Stimulated activated effector memory CD8-positive, alpha-beta T cell treated with anti-CD3 and anti-CD28 coated beads, Interleukin-12 subunit alpha, Interleukin-12 subunit beta, amount 100 ng/mL, for 72 hours (primary cell): ENCODE measurements at regions not wholly inside any gene's neighbourhood (a gene's known extent, or its start where the extent isn't known, plus 50 kb on each side); places are given as distances from the start of the nearest gene placed in this dataset.
A peak's percentile ranks its signal among the peaks of the same experiment; 100 is the strongest.
"Not testable (repeated sequence)": the region's sequence is repeated elsewhere in the genome, so short reads cannot be mapped to it uniquely, and the experiment has no call there.

Source experiments
- ATAC-seq: fragments of 150-1000 bp; cut with Tn5 transposase; 2 replicates; pipeline ENCODE4 v1.10.0; 2021
- DNase-seq, 2 donors: peaks; one replicate each; pipeline ENCODE4 v3.0.0; 2021 to 2022; ENCODE audit warnings: low spot score in 2 of 2
- H3K27ac Mint-ChIP-seq: one replicate; pipeline ENCODE4 v1.8.0; 2022; ENCODE audit warnings: mild to moderate bottlenecking, mixed read lengths
- H3K36me3 Mint-ChIP-seq: one replicate; pipeline ENCODE4 v1.8.0; 2022; ENCODE audit warnings: mild to moderate bottlenecking, mixed read lengths
- H3K4me1 Mint-ChIP-seq: one replicate; pipeline ENCODE4 v1.8.0; 2022; ENCODE audit warnings: mixed read lengths
- H3K4me3 Mint-ChIP-seq: one replicate; pipeline ENCODE4 v1.8.0; 2022; ENCODE audit warnings: mild to moderate bottlenecking, mixed read lengths
- H3K9me3 Mint-ChIP-seq: one replicate; pipeline ENCODE4 v1.8.0; 2022; ENCODE audit warnings: mixed read lengths

DNA sequence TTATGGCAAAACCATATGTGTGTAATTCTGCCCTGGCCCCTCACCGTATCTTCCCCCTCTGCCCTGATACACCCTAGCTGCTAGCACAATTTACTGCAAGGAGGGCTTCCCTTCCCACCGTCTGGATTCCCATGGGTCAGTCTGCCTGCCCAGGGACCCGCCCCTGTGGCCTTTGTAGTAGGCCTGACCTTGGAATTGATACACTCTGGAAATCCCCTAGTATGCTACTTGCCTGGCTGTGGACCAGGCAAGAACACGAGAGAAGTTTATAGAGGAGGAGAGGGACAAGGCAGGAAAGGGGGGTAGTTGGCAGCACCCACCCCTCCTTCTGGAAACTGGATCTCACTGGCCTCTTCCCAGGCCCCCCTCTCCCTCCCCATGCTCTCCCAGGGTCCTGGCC is 115.8 kb upstream of the CCL21 start:
- H3K9me3 Mint-ChIP-seq = peaks cover 3% of the 10 kb centered on the region
- DNase-seq (no peak), ATAC-seq (no peak)
- H3K27ac Mint-ChIP-seq = no peak overlapping the region
- no peak overlapping the region for H3K4me3 Mint-ChIP-seq
- no peaks in the 10 kb centered on the region for H3K36me3 Mint-ChIP-seq
- no peaks in the 10 kb centered on the region for H3K4me1 Mint-ChIP-seq

GRCh38 chr9:34823778-34824177 is 113.8 kb upstream of the CCL21 start:
- no peak for DNase-seq
- no peak for ATAC-seq
- Mint-ChIP-seq H3K36me3 (no peaks in the 10 kb centered on the region), H3K4me1 (no peaks in the 10 kb centered on the region), H3K4me3 (no peak overlapping the region), H3K27ac (no peak overlapping the region), H3K9me3 (peaks cover 10% of the 10 kb centered on the region)

DNA sequence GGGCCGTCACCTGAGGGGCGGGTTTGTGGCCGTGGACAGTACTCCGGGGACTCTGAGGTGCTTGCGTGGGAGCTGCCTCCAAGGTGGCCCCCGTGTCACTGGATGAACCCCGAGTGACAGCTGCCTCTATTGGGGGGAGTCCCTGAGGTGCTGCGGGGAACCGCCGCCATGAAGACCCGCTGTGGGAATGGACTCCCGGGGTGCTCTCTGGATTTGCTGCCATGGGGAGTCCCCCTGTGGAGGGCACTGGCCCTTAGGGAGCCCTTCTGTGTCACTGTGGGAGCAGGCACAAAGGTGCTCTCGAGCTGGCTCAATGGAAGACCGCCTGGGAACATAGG is 100.2 kb upstream of the CCL21 start:
- ATAC-seq (no peak), DNase-seq (no peak)
- Mint-ChIP-seq H3K4me3 (no peak overlapping the region), H3K27ac (no peak overlapping the region), H3K4me1 (no peaks in the 10 kb centered on the region), H3K9me3 (no peaks in the 10 kb centered on the region), H3K36me3 (no peaks in the 10 kb centered on the region)

GRCh38 chr9:34809504-34810186 is 99.7 kb upstream of the CCL21 start:
- H3K27ac Mint-ChIP-seq = no peak overlapping the region
- H3K4me3 Mint-ChIP-seq = no peak overlapping the region
- peaks cover 4% of the 10 kb centered on the region for H3K9me3 Mint-ChIP-seq
- H3K36me3 Mint-ChIP-seq = no peaks in the 10 kb centered on the region
- DNase-seq (no peak), ATAC-seq (no peak)
- no peaks in the 10 kb centered on the region for H3K4me1 Mint-ChIP-seq

GRCh38 chr9:34802916-34803315 is 93.0 kb upstream of the CCL21 start:
- Mint-ChIP-seq H3K9me3 (peaks cover 6% of the 10 kb centered on the region), H3K4me1 (no peaks in the 10 kb centered on the region), H3K27ac (no peak overlapping the region), H3K36me3 (no peaks in the 10 kb centered on the region), H3K4me3 (no peak overlapping the region)
- ATAC-seq (no peak), DNase-seq (no peak)

DNA sequence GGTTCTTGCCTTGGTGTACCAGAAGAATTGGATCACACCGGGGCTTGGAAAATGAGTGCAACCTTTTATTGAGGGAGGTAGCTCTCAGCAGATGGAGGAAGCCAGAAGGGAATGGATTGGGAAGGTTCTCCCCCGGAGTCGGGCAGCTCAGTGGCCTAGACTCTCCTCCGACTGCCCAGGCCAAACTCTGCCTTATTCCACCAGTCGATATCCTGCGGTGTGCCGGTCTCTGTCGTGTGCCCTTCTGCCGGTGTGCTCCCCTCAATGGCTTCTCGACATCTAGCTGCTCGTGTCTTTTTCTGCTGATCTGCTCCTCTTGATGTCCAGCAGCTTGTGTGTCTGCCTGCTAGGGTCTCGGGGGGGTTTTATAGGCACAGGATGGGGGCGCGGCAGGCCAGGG is 87.4 kb upstream of the CCL21 start:
- Mint-ChIP-seq H3K27ac (no peak overlapping the region), H3K4me1 (no peaks in the 10 kb centered on the region), H3K4me3 (no peak overlapping the region)

DNA sequence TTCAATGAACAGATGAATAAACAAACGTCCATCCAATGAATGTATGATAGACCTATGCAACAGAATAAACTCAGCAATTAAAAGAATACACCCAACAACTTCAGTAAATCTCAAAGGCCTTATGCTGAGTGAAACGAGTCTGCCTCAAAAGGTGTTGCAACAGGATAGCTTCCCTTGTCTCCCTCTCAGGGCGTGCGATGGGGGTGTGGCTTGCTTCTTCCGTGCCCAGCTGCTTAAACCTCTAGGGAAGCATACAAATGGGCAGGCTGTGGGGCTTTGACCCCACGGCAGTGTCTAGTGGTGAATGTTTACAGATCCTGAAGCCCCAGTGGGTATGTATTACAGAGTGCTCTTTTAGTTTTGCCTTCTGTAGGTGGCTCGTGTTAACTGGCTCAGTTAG is 87.0 kb upstream of the CCL21 start:
- Mint-ChIP-seq H3K4me1 (no peaks in the 10 kb centered on the region), H3K27ac (no peak overlapping the region), H3K9me3 (no peaks in the 10 kb centered on the region), H3K4me3 (no peak overlapping the region), H3K36me3 (no peaks in the 10 kb centered on the region)
- ATAC-seq = no peak
- DNase-seq = no peak

More for the DNA sequence above, 87.4 kb upstream of the CCL21 start:
- ATAC-seq = no peak
- H3K9me3 Mint-ChIP-seq = no peaks in the 10 kb centered on the region
- no peak for DNase-seq
- H3K36me3 Mint-ChIP-seq = no peaks in the 10 kb centered on the region

DNA sequence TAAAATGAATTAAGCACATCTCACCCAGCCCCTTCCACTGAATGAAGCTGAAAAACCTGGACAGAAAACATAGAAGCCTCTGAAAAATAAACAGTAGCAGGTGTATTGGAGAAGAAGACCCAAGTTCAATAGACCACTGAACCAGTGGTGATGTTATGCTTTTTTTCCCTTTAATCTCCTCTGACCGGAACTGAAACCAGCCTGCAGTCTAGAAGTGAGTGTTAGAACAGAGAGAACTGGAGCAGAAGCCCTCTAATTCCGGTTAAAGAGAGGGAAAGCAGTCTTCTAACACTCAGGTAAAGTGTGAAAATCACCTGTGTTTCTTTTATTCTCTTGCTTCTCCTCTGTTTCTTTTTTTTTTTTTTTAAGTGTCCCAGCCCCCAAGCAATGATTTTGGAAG is 83.5 kb upstream of the CCL21 start:
- ATAC-seq = no peak
- no peaks in the 10 kb centered on the region for H3K9me3 Mint-ChIP-seq
- H3K4me3 Mint-ChIP-seq = no peak overlapping the region
- no peaks in the 10 kb centered on the region for H3K36me3 Mint-ChIP-seq
- H3K27ac Mint-ChIP-seq = no peak overlapping the region
- no peaks in the 10 kb centered on the region for H3K4me1 Mint-ChIP-seq
- no peak for DNase-seq

DNA sequence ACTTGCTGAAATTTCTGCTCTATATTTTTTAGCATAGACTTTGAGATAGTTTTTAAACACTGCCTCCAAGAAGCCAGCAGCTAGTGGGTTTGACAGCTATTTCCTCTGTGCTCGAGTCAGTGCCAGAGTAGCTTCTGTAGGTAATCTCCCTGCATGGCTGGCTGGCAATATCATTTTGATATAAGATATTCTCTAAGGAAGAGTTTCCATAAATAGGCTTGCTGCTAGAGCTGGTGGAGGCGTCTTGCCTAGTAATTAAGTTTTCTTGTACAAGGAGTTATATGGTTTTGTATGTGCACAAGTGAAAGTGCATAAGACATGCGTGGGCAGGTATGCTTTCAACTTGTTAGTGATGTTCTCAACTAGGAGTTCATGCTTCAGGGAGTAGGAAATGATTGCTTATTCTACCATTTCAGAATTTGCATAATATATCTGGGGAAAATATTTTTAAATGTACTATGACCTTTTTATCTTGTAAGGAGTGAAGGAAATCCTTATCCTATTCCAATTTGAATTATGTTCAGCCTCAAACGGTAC is 74.1 kb upstream of the CCL21 start:
- Mint-ChIP-seq H3K4me1 (no peaks in the 10 kb centered on the region), H3K9me3 (no peaks in the 10 kb centered on the region), H3K36me3 (no peaks in the 10 kb centered on the region), H3K4me3 (no peak overlapping the region), H3K27ac (no peak overlapping the region)
- DNase-seq (no peak), ATAC-seq (no peak)

GRCh38 chr9:34782372-34782771 is 72.4 kb upstream of the CCL21 start:
- H3K9me3 Mint-ChIP-seq = no peaks in the 10 kb centered on the region
- DNase-seq (no peak), ATAC-seq (no peak)
- H3K36me3 Mint-ChIP-seq = no peaks in the 10 kb centered on the region
- H3K4me1 Mint-ChIP-seq = no peaks in the 10 kb centered on the region
- H3K27ac Mint-ChIP-seq = no peak overlapping the region
- no peak overlapping the region for H3K4me3 Mint-ChIP-seq

- Mint-ChIP-seq H3K9me3 (peaks cover 5% of the 10 kb centered on the region), H3K27ac (no peak overlapping the region), H3K36me3 (no peaks in the 10 kb centered on the region), H3K4me1 (no peaks in the 10 kb centered on the region), H3K4me3 (no peak overlapping the region)
- DNase-seq (no peak), ATAC-seq (no peak)
Measured at GRCh38 chr9:34777666-34778065, 67.7 kb upstream of the CCL21 start.

GRCh38 chr9:34773955-34774354 is 64.0 kb upstream of the CCL21 start:
- ATAC-seq = no peak
- Mint-ChIP-seq H3K9me3 (peaks cover 5% of the 10 kb centered on the region), H3K27ac (no peak overlapping the region), H3K4me3 (no peak overlapping the region), H3K36me3 (no peaks in the 10 kb centered on the region), H3K4me1 (no peaks in the 10 kb centered on the region)
- no peak for DNase-seq

DNA sequence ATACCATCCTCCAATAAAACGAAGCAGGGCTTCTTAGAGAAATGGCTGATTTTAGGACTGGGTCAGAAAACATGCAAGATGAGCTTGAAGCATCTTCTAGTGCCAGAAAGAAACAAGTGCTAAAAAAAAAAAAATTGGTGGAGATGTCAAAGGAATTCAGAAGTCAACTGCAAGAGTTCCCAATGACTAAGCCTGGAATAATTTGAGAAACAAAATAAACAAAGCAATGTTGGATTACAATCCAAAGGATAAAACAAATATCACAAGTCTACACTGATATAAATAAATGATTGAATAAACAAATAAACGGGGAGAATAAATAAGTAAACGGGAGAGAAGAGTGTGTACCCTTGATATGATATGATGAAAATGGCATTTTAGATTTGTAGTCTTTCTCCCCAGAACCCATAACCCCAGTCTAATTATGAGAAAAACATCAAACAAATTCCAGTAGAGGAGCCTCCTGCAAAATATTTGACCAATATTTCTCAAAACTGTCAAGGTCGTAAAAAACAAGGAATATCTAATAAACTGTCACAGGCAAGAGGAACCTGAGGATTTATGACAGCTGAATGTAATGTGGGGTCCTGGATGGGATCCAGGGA is 63.5 kb upstream of the CCL21 start:
- ATAC-seq (no peak), DNase-seq (no peak)
- H3K9me3 Mint-ChIP-seq = peaks cover 5% of the 10 kb centered on the region
- no peaks in the 10 kb centered on the region for H3K4me1 Mint-ChIP-seq
- no peaks in the 10 kb centered on the region for H3K36me3 Mint-ChIP-seq
- no peak overlapping the region for H3K4me3 Mint-ChIP-seq
- no peak overlapping the region for H3K27ac Mint-ChIP-seq

DNA sequence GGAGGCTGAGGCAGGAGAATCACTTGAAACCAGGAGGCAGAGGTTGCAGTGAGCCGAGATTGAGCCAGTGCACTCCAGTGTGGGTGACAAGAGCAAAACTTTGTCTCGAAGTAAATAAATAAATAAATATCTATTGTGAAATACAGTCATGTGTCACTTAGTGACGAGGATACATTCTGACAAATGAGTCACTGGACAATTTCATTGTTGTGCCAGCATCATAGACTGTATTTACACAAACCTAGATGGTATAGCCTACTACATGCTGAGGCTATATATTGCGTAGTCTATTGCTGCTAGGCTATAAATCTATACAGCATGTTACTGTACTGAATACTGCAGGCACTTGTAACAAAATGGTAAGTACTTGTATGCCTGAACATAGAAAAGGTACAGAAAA is 61.1 kb upstream of the CCL21 start:
- H3K9me3 Mint-ChIP-seq = no peaks in the 10 kb centered on the region
- DNase-seq (no peak), ATAC-seq (no peak)
- no peak overlapping the region for H3K27ac Mint-ChIP-seq
- H3K4me3 Mint-ChIP-seq = no peak overlapping the region
- H3K36me3 Mint-ChIP-seq = no peaks in the 10 kb centered on the region
- H3K4me1 Mint-ChIP-seq = no peaks in the 10 kb centered on the region

GRCh38 chr9:34767087-34767486 is 57.2 kb upstream of the CCL21 start:
- H3K27ac Mint-ChIP-seq, H3K9me3 Mint-ChIP-seq, H3K36me3 Mint-ChIP-seq, DNase-seq, H3K4me3 Mint-ChIP-seq, H3K4me1 Mint-ChIP-seq, ATAC-seq: not testable (repeated sequence)

DNA sequence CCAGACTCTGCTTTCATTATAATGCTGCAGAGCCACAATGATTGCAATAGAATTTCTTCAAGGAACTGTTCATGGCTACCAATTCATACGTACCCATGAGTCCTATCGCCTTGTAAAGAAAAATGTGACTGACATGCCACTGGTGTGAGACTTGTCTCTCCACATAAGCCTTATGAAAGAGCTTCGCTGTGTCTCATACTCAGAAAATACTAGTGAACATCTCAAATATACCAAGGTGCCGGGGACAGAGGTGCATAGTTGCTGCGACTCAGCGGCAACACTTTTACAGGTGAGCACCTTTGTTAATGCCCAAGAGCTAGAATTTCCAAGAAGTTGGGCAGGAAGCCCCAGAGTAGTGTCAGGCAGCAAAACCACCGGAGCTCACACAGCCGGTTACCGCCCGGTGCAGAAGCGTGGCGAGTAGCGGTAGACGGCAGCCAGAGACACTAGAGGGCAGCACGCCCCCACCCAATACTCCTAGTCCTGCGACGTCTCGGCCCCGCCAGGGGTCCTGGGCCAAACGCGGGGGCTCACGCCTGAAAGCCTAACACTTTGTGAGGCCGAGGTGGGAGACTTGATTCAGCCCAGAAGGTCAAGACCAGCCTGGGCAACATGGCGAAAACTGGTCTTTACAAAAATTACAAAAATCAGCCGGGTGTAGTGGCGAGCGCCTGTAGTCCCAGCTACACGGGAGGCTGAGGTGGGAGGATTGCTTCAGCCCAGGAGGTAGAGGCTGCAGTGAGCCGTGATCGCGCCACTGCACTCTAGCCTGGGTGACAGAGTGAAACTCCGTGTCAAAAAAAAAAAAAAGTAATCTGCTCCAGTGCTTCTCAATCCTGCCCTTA is 50.5 kb upstream of the CCL21 start:
- not testable (repeated sequence) for H3K4me3 Mint-ChIP-seq, H3K36me3 Mint-ChIP-seq, H3K4me1 Mint-ChIP-seq, H3K27ac Mint-ChIP-seq, H3K9me3 Mint-ChIP-seq
- DNase-seq = peak; percentile 4 to 66
- ATAC-seq = peak; percentile 83
